ENCODE measurements at regions not wholly inside any gene's neighbourhood (a gene's known extent, or its start where the extent isn't known, plus 50 kb on each side); places are given as distances from the start of the nearest gene placed in this dataset.

DNA sequence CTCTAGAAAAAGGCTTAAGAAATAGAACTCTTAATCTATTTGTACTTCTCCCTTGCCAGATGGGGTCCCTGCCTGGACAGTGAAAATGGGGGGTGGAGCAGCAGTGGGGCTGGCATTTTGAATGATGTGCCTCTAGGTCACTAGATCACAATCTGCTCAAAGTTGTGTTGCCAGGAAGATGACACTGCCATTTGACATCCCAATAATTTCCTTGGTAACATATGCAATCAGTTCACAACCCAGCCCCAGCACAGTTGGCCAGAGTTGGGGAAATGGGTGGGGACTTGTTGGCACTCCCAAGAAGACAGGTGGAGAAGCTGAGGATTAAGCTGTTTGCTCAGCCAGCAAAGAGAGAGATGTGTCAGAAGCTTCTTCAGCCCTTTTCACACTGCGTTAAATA lies 558.3 kb upstream of the KLHL29 start:
- no peak for DNase-seq (ENCODE audit: low spot score)

DNA sequence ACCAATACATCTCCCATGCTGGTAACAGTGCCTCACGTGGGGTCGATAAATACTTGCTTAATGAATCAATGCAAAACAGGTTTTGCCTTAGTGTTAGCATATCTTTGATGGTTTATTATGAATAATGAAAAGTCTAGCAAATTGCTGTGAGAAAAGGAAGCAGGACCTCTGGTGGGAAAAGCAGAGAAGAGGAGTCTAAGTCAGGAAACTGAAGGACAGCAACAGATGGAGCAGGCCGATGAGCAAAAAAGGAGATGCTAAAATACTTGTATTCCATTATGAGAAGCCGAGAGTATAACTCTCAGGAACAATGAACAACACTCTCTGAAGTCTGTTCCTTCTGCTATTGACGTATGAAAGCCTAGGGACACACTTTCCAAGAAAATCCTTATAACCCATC lies 555.2 kb upstream of the KLHL29 start:
- no peak for DNase-seq (ENCODE audit: low spot score)

DNA sequence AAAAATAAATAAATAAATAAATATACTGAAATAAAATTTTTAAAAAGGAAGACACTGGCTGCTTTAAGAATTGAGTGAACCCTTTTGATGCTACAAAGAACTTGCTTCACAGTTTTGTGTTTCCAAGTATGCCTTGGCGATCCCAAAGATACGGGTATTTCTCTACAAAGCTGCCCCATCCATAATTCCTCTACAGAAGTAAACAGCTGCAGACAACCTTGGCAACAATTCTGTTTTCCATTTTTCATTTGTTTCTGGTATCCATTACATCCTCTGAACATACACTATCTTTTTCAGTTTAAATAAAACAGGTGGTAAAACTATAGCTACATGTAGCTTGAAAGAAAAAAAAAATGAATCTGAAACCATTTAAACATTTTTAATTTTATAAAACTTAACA lies 552.8 kb upstream of the KLHL29 start:
- no peak for DNase-seq (ENCODE audit: low spot score)

DNA sequence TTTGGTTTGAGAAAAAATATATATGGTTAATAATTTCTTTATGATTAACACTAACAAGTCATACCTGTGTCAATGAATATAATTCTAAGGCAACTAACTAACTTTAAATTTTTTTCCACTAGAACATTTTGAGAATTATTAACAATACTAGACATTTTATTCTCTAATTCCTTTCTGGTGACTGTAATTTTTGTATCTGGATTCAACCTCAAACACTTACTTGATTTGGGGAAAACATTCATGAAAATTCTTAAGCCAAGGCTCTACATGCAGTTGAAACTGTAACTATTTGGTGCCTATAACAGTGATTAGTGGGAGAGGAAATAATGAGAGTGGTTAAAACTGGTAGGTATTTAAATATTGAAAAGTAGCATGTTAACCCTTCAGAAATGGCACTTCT lies 546.5 kb upstream of the KLHL29 start:
- DNase-seq (ENCODE audit: low spot score): no peak

DNA sequence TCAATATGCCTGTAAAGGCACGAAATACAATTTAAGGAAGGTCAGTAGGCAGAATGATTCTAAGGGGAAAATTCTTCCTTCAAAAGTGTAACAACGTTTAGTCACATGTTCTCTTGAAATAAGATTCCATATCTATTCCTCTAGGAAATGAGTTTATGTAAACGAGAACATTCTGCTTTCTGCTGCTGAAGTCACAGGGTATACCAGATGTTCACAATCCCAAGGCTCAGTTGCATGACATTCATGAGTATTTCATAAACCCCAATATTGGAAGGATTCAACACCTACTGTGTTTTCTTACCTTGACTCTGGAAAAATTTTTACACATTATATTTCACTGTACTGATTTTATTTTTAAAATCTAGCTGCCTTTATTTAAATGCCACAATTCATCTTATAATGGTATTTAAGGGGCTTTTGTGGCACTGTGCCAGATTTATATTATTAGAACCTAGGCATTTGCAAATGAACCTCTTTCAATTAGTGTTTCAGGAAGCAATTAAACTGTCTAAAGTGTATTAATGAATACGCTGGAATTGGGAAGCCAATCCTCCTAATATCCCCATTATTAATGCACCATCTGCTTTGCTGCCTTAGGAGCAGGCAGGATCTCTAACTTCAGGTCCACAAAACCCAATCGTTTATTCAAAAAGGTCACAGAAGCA lies 542.6 kb upstream of the KLHL29 start:
- DNase-seq (ENCODE audit: low spot score): no peak

DNA sequence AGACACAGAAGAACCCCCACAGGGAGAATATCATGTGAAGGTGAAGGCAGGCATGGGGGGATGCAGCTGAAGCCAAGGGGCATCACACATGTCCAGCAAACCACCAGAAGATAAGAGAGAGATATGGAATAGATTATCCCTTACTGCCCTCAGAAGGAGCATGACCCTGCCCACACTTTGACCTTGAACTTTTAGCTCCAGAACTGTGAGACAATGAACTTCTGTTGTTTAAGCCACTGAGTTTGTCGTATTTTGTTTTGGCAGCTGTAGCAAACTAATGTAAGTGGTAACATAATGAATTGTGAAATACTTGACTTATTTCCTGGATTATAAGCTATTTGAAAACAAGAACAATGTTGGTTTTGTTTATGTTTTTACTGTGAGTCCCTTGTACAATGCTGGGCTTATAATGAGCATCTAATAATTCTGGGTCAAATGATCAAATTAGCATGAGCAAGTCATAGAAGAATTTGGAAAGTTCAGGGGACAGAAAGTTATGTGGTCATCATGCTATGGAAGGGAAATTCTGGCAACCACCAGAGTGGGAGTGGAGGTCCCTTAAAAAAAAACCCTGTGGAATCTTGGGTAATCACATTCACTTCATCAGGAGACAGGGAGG lies 541.0 kb upstream of the KLHL29 start:
- DNase-seq (ENCODE audit: low spot score): no peak

DNA sequence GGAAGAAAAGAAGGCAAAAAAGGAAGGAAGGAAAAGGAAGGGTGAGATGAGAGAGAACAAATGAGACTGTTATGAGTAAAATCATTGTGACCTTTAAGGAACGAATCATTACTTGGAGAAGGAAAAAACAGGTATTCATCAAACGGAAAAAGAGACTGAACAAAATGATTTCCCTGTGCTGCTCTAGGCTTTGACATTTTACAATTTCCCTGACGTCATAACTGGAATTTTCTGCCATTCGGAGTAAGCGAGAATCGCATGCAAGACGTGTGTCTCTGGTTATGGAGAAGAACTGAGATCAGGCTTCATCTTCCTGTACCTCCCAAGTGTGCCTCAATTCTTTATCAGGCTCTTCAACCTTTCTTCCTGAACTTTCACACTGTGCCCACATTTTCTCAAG lies 534.7 kb upstream of the KLHL29 start:
- DNase-seq (ENCODE audit: low spot score): no peak

DNA sequence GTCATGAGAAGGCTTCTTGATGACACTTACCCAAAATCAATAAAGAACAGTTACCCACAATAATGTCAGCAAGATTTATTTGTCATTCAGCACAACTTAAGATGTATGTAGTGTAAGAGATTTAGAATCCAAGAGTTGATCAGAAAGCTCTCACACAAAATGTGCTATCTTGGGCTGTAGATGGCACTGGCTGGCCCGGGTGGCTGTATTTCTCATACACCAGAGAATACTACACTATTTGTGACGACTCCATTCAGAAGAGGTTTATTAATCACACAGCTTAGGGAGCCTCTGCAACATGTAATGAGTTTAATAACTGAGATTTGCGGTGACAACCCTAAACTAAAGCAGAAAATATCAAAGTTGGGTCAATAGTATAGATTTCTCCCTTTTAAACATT lies 530.4 kb upstream of the KLHL29 start:
- no peak for DNase-seq (ENCODE audit: low spot score)

DNA sequence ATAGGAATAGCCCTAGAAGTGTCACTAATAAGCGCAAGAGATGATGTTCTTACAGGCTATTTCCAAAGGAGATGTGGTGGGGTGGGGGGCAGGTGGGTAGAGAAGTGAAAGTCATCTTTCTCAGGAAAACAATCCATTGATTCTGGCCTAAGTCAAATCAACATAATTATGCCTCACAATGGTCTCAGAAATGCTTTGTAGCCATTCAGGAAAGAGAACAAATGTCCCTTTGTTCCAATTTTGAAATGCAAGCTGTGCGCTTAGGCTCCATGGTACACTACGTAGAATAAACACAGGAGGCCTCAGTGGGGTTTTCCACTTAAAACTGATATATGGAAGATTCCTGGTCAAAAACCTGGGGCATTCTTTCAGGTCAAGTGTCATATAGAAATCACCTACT lies 529.9 kb upstream of the KLHL29 start:
- no peak for DNase-seq (ENCODE audit: low spot score)

DNA sequence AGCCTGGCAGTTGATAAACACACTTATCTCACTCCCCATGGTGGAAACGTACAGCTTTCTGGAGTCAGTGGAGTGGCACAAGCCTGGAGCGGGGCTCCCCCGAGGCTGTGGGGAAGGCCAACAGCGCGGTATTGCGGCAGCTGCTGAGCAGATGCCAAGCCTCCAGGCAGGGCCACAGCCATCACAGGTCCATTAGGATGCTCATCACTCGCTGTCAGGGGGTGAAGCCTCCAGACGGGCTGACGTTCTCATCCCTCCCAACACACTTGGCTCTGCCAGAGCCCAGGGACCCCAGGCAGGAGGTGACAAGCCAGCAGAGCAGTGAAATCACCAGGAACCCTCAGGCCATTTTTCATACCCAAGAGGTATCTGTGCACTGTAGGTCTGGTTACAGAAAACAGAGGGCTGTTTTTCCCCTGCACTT lies 529.2 kb upstream of the KLHL29 start:
- no peak for DNase-seq (ENCODE audit: low spot score)

DNA sequence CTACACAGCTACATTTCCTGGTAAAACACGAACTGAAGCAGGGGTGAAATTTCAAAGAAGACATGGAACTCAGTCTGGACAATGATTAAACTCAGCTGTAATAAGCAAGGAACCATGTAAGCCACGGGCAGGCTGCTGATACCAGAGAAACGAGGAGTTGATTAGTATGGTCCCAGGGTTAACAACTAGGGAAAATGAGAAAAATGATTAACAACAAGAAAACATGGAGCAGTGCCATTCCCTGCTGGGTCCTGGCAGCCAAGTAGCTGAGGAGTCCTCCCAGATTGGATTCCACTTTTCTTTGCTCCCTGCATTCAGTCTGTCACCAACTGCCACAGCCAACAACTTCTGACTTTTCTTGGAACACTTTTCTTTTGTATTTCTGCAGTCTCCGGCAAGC lies 517.0 kb upstream of the KLHL29 start:
- DNase-seq (ENCODE audit: low spot score): no peak

DNA sequence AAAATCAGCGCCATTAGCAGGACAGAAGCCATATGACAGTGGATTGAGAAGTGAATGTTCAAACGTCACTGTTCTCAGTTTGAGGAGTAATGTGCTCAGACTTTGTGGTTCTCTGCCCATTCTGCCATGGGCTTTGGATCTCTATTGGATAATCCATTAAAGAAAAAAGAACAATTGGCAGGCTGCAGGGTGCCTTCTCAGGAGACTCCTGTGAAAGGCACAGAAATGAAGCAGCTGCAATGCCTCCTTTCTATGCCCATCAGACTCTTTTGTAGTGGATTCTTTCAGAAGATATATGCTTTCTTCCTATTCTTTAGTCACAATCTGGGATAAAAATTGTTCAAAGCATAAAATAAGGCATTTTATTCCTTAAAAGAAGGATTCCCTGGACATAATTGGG lies 506.9 kb upstream of the KLHL29 start:
- no peak for DNase-seq (ENCODE audit: low spot score)

DNA sequence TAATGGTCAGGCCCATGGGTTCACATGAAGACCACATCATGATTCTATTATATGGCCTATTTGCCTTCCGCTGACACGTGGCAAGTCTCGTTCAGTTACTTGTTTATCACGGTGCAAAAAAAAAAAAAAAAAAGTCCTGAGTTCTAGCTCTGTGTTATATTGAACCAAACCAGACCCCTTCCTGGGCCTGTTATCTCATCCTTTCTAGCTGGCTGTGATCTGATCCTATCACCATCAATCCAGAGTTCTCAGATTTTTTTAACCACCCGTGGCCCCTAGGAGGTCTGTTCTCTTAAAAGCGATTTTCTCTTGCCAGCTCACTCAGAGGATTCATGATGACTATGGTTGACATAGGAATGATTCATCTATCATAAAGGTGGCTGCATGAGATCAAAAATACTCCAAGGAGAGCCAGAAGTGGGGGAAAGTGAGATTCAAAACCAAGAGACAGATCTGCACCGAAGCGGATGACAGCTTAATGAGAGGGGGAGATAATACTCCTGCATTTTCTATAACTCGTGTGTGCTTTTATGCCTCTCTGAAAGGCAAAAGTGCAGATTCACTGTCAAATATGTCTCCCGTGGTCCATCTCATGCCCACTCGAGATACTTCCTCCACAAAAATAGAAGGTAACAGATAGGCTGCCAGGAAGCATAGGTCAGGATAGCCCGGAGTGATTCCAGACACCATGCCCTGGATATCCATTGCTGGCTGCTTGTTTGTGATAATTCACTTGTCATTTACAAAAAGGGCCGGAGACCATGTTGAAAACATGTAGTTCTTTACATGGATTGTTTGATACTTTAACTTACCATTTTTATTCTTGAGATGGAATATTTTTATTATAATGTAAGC lies 505.7 kb upstream of the KLHL29 start:
- DNase-seq (ENCODE audit: low spot score): no peak

DNA sequence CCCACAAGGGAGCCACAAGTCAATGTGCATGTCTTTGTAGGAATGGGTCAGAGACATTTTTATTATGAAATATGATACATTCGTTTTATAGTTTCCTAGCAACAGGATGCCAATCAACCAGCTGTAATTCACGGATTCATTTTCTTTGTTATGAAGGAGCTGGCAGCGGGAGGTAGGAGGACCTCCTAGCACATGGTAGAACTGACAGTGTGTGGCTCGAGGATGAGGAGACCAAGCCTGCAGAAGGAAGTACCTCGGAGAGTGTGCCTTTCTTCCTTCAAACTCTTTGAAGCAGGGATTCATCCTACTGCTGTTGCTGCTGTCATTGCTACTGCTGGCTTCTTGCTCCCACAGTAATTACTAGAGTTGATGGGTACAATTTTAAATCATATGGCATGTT lies 504.8 kb upstream of the KLHL29 start:
- no peak for DNase-seq (ENCODE audit: low spot score)

DNA sequence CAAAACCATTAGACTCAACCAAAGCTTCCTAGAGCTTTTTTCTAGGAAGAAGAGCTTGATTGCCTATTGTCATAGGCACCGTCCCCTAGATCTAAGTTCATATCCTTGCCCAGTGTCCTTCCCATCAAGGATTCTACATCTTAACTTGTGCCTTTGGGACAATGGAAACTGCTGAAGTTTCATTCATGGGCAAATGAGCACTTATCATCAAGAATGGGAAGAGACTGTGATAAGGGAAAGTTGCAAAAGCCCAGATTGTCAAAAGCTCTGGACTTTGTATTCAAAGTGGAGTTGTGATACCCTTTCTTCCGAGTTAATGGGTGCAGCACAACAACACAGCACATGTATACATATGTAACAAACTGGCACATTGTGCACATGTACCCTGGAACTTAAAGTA lies 503.0 kb upstream of the KLHL29 start:
- no peak for DNase-seq (ENCODE audit: low spot score)

DNA sequence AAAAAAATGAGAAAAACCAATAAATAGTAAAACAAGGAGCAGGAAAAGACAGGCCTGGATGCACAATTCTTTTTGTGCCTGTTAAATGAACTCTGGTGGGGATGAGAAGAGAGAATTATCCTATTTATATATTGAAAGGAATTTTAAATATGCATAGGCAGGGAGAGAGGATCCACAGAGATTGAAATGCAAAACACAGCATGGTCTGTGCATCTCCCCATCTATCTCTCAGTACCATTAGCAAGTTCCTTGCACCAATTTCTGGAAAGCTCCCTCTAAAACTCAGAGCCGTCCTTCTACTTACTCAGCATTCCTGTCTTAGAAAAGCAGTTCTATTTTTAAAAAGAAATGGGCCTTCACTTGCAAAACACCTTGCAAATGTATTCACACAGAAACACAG lies 502.3 kb upstream of the KLHL29 start:
- no peak for DNase-seq (ENCODE audit: low spot score)

DNA sequence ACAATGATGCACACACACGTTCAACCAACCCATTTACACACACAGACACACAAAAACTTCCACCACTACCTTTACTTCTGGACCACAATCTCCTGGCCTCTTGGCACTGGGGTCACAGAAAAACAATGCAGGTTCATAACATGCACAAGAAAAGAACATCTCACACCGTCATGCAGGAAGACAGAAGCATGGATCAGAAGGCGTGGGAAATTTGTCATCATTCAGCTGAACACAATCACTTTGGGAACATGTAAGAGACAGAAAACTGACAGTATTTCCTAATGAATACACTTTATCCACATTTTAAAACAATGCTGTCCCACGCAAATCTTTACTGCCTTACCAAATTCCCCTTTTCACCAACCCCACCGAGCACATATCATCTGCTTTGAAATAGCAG lies 501.9 kb upstream of the KLHL29 start:
- no peak for DNase-seq (ENCODE audit: low spot score)

DNA sequence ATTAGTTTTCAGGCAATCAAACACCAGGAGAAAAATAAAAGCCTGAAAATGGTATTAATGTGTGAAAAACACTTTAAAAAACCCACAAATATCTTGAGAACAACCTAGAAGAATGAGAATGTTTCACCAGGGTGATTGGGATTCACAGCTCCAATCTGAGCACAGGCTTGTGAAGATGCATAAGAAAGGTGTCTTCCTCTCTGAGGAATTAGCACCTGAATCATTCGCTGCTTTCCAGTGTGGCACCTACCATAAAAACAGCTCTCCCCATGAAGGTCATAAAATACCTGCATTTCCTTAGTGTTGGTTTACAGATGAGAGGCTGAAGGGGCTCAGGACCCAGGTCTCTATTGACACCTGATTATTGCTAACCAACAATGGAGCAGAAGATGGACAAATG lies 499.7 kb upstream of the KLHL29 start:
- DNase-seq (ENCODE audit: low spot score): no peak

DNA sequence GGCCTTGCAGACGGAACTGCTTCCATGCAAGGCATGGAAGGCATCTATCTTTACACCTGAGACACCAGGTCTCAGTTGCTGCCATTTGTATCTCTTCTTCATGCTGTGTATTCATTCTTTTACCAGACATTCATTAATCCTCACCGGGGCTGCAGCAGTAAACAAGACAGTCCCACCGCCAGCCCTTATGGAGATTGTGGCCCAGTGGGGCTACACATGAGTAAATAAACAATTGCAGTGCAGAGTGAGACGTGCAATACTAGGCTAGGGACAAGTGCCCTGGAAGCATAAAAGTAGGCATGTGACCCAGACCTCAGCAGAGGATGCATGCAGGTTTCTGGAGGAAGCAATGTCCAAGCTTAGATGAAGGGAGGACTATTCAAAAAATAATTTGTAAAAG lies 497.6 kb upstream of the KLHL29 start:
- no peak for DNase-seq (ENCODE audit: low spot score)

DNA sequence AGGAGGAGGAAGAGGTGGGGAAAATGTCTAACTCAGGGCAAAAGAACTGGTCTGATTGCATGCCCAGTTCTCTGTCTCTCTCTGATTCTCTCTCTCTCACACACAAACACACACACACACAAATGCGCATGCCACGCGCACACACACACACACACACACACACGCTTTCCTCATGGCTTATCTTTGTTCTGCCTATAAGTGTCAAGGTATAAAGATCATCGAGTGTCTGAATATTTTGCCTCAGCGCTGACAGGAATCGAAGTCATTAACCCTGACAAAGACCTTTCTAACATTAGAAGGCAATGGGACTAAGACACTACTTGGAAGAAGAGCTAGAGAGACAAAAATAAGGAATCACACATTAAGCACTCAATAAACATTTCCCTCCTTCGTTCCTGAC lies 497.1 kb upstream of the KLHL29 start:
- no peak for DNase-seq (ENCODE audit: low spot score)

DNA sequence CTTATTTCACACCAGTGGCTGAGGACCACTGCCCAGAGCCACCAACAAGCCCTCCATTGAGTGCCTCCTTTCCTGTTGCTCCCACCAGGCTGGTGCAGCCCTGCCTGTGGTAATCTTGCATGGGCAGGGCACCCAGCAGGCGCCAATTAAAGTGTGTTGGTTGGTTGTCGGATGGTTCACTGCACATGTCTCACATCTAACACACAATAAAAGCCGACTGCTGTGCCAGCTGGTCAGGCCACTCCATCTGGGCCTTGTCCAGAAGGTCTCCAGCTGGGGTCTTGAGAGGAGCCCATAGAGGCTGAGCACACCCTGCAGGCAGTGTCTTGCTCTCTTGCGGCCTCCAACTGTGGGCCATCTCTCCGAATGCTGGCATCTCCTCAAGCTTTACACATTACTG lies 494.8 kb upstream of the KLHL29 start:
- DNase-seq (ENCODE audit: low spot score): no peak

DNA sequence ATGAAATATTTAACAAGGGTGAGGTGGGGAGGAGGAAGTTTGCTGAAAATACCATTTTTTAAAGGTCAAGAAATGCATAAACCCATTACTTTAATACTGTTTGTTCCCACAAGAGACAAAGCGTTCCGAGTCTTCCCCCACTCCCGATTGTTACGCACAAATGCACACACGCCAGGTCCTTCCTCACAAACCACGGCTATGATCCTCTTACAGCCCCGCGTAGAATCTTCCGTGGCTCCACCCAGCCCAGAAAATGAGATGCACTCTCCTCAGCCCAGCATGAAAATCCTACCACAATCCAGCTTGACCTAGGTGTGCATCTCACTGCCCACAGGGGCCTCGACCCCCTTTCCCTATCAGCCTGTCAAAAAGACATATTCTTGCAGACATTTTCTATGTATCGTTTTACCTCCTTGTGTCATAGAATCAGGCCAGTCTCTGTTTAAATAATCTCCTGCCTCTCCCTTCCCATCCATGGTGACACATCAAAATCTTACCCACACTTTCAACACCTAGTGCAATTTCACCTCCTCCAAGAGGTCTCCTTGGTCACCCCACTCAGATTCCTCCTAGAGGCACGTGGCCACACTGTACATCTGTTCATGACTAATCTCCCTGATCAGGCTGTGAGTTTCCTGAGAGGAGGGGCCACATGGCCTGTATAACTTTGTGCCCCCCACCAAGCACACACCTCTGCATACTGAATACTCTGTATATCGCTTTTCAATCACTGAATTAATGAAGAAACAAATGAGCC lies 491.0 kb upstream of the KLHL29 start:
- no peak for DNase-seq (ENCODE audit: low spot score)

DNA sequence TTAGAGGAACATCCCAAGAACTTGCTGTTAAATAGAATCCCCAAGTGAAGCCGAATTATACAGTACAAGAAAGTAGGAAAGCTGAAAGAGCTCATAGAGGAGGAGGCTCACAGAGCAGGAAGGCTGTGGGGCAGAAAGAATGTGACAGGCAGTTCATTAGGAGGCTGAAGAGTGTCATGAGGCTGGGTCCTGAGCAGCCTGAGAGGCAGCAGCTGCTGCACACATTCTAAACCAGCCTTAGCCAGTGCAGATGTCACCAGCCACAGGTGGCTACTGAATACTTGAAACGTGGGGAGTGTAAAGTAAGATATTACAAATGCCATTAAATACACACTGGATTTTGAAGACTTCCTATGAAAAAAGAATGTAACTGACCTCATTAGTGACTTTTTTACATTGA lies 490.2 kb upstream of the KLHL29 start:
- DNase-seq (ENCODE audit: low spot score): no peak
